Activated CD8-positive, alpha-beta memory T cell treated with anti-CD3 and anti-CD28 coated beads, Interleukin-2, amount 50 U/mL, for 48 hours (primary cell): ENCODE measurements at regions not wholly inside any gene's neighbourhood (a gene's known extent, or its start where the extent isn't known, plus 50 kb on each side); places are given as distances from the start of the nearest gene placed in this dataset.
"Not testable (repeated sequence)": the region's sequence is repeated elsewhere in the genome, so short reads cannot be mapped to it uniquely, and the experiment has no call there.

Source experiments
- DNase-seq: peaks from one replicate; pipeline ENCODE4 v3.0.0-alpha.2; 2020

DNA sequence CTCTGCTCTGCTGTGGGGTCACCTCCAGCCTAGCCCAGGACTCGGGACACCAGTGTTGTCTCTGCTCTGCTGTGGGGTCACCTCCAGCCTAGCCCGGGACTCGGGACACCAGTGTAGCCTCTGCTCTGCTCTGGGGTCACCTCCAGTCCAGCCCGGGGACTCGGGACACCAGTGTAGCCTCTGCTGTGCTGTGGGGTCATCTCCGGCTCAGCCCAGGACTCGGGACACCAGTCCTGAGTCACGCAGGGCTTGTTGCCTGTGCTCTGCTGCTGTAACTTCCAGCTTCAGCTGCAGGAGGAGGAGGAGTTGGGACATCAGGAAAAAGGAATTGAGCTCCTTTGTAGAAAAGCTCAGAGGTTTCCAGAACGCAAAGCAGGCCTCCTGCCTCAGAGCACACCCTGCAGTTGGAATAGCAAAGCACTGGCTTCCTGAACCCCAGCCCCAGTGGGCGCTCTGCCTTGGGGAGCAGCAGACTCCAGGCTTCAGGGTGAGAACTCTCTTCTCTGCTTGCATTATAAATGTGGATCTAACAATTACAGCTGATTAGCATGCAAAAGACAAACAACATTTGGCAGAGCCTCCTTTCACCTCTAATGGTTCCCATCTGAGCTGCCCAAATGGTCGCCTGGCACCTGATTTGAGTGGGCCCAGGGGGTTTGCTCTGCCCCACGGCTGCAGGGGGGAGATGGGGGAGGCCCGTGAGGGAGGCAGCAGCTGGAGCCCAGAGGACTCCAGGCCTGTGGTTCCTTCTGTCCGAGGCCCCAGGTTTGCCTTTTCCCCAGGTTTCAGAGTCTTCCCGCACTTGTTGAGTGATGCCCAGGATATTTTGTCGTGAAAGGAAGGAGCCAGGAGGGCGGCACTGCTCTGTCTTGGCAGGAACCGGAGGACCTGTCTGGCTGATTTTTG is 323.7 kb downstream of the ADGRD1 start:
- not testable (repeated sequence) for DNase-seq

GRCh38 chr12:131278451-131279115 is 324.9 kb downstream of the ADGRD1 start:
- DNase-seq, result not testable (repeated sequence)

- DNase-seq, result no peak
Observed at GRCh38 chr12:131279281-131279921, 325.7 kb downstream of the ADGRD1 start.

- no peak for DNase-seq
Observed at GRCh38 chr12:131280426-131280825, 326.7 kb downstream of the ADGRD1 start.

DNA sequence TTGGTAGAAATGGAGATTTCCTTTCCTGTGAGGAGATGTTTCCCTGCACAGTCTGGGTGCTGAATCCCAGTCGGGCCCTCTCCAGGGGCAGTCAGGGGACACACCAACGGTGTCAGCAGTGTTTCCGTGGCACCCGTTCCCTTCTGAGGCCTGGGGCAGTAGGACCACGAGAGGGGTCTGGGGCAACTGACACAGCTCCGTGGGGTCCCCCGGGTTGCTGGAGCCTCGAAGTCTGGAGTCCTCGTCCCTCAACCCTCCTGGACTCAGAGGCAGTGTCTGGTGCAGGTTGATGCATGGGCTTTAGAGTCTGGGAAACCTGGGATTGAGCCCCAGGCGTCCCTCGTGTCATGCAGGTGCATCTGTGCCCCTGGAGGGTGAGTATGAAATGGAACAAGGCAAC is 327.3 kb downstream of the ADGRD1 start:
- DNase-seq, result no peak

DNA sequence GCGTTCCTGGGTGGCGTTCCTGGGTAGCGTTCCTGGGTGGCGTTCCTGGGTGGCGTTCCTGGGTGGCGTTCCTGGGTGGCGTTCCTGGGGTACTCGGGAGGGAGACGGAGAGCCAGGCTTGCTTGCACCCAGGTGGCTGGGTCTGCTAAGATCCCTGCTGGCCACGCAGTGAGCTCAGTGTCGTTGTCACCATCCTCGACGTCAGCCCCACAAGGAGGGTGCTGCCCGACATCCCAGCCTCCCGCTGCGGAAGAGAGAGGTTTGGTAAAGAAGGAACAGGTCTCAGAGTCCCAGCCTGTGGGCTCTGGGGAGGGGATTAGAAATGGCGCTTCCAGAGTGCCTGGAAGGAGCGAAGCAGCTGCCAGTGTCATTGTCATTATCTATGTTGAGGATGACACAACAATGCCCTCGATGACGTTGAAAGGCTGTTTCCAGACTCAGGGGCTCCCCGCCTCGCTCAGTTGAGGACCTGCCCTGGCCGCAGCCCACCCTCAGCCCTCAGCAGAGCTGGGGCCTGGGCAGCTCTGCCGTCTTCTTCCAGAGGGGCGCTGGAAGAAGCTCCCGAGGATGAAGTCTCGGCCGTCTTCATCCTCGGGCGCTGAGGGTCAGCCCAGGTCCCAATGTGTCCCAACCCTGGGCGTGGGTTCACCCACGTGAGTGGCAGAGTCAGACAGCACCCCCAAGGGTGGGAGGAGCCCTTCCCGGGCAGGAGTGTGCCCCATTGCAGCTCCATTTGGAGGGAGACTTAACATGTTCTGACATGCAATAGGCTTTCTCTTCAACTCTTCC is 328.8 kb downstream of the ADGRD1 start:
- DNase-seq, result no peak

GRCh38 chr12:131283191-131283861 is 329.6 kb downstream of the ADGRD1 start:
- DNase-seq, result peak; percentile 4

DNA sequence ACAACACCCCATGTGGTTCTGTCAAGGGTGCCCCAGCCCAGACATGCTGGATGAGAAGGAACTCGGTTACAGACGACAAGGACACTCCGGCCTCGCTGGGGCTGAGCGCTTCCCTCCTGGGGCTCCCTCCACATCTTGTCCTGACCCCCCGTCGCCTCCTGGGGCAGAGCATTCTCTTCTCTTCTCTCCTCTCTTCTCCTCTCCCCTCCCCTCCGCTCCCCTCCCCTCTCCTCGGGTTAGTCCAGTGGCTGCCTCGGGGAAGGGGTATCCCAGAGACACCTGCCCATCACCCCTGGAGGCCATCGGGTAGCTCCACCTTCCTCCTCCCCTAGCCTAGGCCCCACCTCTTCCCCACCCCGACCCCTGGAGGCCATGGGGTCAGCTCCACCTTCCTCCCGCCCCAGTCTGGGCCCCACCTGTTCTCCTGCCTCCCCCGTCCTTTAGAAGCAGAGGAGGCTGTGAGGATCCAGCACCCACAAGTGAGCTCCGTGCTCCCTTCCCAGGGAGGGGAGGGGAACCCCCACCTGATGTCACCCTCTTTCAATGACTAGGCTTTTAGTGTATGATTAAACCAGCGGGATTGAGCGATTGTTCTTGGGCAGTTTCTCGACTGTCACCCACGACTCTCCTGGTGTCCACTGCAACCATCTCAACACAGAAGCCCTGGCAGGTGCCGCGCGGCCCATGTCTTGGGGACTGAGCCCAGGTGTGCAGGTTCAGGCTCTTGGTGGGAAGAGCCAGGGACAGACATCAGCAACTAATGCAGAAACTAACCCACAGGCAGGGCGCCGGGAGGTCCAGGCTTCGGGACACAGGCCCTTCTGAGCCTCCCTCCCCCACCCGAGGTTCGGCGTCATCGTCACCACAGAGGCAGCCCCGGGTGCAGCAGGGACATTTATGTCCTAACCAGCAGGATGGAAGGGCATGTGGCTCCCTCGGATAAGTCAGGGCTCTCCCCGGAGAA is 330.4 kb downstream of the ADGRD1 start:
- DNase-seq, result peak; percentile 25

GRCh38 chr12:131284954-131285904 is 331.5 kb downstream of the ADGRD1 start:
- DNase-seq, result peak; percentile 12

DNA sequence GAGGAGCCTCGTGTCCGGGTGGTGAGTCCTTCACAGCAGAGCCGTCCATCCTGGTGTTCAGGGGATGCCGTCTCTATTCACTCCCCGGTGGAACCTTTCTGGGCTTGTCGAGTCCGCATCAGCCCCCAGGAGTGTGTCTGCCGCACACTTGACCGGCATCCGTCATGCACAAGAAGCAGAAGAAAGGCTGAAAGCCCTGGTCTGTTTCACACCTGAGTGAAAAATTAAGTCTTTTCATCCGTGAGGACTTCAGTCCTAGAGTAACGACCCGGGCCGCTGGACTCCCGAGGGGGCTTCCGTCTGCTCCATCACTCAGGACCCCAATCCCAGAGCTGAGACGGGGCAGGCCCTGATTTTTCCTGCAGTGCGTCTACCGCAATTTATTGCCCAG is 332.2 kb downstream of the ADGRD1 start:
- peak; percentile 18 for DNase-seq

DNA sequence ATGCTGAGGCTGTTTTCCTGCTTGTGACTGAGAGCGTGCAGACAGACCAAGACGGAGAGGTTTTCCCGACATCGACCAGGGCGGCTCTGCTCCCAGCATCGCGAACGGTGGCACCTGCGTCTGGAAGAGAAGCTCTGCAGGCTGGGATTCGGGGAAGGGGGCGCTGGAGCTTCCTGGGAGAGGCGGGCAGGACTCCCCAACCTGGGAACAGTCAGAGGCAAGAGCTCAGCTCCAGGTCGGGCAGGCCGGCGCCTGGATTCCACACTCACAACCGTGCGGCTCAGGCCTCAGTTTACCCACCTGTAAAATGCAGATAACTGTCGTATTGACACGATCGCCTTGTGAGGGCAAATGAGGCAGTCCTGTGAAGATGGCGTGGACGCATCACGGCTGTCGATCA is 332.6 kb downstream of the ADGRD1 start:
- DNase-seq, result not testable (repeated sequence)

DNA sequence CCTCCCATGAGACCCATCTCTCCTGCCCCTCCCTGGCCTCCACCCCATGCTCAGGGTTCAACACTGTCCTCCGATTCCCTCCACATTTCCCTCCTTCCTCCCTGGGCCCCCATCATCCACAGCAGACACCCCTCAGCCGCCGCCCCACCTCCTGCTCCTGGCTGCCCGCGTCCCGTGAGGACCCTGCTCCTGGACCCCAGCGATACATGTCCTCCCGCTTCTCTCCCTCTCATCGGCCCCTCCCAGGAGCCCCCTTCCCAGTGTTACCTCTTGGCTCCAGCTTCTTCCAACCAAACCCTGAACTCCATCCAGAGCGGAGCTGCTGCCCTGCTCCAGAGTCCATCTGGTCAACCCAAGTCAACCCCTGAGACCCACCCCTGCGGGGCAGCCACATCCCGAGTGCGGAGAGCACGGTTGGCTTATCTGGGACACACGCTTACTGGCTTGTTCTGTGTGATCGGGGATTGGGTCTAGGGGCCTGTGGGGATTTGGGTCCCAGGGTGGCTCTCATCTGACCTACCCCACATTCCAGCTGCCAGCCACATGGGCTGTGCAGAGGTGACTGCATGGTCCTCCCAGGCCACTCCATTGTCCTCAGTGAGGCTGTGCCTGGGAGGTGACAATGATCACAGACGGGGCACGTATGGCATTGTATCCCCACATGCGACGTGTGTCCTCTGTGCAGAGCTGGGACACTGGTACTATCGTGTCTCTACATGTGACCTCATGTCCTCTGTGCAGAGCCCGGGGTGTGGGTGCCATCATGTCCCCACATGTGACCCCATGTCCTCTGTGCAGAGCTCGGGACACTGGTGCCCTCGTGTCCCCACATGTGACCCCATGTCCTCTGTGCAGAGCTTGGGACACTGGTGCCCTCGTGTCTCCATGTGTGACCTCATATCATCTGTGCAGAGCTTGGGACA is 333.6 kb downstream of the ADGRD1 start:
- peak; percentile 23 for DNase-seq

DNA sequence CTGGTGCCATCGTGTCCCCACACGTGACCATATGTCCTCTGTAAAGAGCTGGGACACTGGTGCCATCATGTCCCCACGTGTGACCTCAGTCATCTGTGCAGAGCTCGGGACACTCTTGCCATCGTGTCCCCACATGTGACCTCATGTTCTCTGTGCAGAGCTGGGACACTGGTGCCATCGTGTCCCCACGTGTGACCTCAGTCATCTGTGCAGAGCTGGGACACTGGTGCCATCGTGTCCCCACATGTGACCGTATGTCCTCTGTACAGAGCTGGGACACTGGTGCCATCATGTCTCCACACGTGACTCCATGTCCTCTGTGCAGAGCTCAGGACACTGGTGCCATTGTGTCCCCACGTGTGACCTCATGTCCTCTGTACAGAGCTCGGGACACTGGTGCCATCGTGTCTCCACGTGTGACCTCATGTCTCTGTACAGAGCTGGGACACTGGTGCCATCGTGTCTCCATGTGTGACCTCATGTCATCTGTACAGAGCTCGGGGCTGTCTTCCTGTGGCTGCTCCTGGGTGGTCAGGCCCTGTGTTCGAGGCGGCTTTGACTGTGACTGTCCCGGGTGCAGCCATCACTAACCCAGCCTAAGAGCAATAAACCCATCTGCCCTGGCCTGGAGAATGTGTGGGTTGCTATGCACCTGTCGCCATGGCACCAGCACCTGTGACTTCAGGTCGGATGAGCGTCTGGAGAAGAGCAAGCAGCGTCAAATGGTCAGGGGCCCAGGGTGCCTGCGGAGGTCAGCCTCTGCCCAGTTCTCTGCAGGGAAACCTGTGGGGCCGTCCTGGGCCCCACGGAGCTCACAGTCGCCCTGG is 334.4 kb downstream of the ADGRD1 start:
- DNase-seq, result peak; percentile 17

DNA sequence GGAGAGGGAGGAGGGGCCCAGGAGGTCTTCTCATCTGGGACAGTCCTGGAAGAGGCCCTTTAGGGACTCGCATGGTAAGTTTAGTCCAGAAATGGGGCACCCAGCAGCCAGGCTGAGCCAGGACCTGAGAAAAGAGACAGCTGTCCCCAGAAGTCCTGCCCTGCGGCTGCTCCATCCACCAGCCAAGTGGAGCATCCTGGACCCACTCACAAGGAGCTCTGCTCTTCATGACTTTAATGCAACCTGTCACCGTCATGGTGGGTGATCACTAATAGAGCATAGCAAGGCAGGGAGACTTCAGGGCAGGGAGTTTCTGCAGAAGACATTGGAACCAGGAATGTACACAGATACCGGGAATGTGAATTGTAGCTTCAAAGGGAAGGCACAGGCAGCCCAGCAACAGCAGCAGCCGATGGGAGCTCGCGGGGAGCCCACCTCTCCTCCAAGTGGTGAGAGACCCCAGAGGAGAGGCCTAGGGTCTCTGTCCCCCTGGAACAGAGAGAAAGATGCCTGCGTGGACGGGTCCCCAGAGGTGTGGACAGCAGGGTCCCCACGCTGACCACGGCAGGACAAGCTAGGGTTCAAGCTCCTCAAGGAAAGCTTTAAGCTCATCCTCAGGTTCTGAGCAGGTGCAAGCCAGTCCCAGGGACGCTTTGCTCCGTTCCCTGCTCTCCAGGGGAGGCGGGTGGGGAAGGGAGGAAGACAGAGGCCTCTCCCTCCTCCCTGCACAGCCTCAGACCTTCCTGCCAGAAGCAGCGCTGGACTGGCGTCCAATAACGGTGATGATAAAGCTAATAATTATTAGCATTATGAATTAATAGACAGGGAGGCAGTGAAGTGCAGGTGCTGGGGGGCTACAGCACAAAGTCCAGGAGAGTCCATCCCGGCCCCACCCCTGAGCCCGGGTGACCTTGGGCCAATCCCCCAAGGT is 335.3 kb downstream of the ADGRD1 start:
- not testable (repeated sequence) for DNase-seq

DNA sequence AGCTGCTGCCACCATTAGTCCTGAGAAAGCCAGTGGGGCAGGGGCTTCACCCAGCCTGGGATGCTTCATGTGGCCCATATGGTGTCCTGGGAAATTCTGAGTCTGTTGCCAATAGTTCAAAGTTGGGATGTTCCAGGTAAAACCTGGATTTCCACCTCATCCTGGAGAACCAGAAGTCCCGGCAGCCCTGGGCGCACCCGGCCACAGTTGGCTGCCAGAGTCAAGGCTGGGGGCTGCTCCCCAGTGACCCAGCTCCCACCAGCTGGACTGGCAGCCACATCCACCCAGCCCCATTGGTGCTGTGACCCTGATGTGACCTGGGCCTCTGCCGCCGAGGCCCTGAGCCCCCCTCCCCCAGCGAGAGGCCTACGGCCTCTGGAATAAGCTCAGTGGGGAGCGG is 336.1 kb downstream of the ADGRD1 start:
- peak; percentile 12 for DNase-seq

DNA sequence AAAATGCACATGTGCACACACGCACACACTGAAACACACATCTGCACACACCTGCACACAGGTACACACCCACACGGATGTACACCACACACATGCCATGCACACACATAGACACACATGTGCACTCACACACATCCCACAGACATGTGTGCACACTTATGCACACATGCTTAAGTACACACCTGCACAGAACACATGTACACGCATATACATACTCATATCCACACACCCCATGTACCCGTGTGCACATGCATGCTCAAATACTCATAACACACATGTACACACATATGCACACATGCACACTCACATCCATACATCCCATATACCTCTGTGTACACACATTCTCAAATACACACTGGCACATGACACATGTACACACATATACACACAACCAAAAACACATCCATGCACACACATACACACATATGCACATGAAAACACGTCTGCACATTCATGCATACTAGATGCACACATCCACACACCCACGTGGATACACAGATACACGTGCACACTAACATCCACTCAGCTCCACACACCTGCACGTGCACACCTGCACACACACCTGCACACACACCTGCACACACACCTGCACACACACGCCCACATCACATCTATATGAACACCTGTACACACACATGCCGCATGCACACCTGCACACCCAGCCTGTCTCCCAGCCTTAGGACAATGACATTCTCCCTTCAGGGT is 336.7 kb downstream of the ADGRD1 start:
- DNase-seq, result peak; percentile 7
